Skin of body (tissue), 1 donor: ENCODE measurements at regions not wholly inside any gene's neighbourhood (a gene's known extent, or its start where the extent isn't known, plus 50 kb on each side); places are given as distances from the start of the nearest gene placed in this dataset.

Experiments used
- DNase-seq: peaks from one replicate; lab custom pipeline; 2025; lab: John Stamatoyannopoulos, UW

DNA sequence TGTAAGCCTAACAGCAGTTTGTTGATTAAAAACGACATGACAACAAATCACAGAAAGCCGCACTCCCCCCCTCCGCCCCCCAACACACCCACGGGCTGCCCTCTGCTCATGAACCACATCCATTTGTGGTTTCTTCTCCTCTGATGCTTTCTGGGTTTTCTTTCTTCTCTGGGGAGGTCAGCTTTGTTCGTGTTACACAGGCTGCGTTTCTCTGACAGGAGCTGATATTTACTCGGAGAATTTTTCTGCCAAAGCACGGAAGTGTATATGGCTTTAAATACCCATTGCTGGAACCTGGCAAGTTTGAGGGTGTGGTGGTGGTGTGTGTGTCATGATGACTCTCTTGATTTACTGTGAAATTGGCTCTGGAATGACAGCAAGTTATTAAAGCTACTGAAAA is 883.7 kb upstream of the TMEM132C start:
- DNase-seq = no peak

DNA sequence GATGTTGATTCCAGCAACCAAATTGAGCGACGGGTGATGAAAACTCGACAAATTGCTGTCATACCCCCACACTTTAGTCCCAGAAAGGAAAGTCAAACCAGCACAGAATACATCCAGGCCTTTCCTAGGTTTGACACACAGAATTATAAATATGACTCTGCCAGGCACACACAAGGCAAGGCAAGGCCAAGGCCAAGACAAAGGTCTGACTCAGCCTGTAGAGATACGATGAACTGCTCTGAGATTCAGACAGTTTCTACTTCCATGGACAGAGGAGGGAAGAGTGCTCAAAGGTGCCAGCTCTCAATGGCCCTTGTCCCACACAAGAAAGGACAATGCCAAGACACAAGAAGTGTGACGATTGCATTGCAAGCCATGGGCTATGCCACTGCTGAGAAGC is 880.2 kb upstream of the TMEM132C start:
- no peak for DNase-seq

- no peak for DNase-seq
These were observed 878.0 kb upstream of the TMEM132C start for GRCh38 chr12:127388985-127389384.

GRCh38 chr12:127389923-127390322 is 877.0 kb upstream of the TMEM132C start:
- no peak for DNase-seq

DNA sequence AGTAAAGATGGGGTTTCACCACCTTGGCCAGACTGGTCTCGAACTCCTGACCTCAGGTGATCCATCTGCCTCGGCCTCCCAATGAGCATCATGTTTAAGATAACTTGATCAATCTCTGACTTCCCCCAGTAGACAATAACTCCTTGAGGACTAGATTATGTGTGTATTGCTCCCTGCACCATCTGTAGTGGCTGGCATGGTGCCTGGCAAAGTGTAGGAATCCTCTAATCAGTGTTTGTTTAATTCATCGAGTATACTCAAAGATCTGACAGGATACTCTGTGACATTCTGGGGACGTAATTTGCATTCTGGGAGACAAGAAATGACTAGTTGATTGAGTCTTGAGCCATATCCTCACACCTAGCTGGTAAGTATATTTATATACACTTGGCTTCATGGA is 873.5 kb upstream of the TMEM132C start:
- no peak for DNase-seq

- DNase-seq = no peak
These were observed 873.1 kb upstream of the TMEM132C start for GRCh38 chr12:127393896-127394295.

DNA sequence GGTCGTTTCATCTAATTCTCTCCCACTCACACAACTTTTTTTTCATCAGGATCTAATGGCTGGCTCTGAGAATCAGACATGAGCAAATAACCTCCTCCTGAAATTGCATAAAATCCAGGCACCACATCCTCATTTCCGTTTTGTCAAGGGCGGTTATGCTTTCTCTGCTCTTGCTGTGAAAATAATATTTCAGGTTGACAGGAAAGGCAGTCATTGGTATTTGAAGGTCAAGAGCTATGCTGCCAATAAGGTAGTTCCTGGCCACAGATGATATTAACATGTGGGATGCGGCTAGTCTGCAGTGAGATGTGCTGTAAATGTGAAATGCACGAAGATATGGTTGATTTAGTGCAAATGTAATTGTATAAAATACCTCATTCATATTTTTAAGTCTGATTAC is 870.2 kb upstream of the TMEM132C start:
- no peak for DNase-seq

DNA sequence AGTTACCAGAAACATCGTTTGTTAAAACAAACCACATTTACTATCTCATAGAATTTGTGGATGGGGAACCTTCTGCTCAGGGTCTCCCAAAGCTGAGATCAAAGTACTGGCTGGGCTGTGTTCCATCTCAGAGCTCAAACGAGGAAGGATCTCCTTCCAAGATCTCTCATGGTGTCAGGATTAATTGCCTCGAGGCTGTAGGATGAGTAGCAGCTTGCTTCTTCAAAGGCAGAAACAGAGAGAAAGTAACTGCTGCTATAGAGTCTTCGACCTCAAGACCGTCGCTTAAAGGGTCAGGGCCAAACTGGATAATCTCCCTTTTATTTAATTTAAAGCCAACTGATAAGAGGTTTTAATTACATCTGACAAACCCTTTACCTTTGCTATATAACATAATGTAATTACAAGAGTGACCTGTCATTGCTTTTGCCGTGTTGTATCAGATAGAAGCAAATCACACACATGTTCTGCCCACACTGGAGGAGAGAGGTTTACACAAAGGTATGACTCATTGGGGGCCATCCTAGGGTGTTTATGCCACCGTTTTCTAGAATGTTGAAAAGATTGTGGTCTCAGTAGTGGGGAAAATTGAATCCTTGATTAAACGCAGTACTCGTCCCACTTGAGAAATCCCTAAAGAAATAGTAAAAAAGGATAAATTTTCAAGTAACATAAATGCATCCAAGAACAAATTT is 868.8 kb upstream of the TMEM132C start:
- DNase-seq = no peak

GRCh38 chr12:127399451-127399850 is 867.5 kb upstream of the TMEM132C start:
- no peak for DNase-seq

- no peak for DNase-seq
These were observed 866.7 kb upstream of the TMEM132C start for GRCh38 chr12:127400221-127400620.

- DNase-seq = no peak
These were observed 866.0 kb upstream of the TMEM132C start for GRCh38 chr12:127401005-127401404.

DNA sequence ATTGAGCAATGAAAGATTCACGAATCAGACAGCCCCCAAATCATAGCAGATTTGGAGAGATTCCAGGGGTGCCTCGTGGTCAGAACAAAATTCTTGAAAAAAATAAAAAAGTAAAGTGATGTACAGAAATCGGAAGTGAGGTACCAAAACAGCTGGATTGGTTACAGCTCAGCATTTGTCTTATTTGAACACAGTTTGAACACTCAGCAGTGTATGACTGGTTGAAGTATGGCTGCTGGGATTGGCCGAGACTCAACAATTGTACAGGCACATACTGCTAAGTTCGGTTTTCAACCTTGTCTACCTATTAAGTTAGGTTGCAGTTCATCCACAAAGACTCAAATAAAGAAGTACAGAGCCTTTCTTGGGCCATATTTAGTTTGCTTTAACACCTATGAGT is 865.4 kb upstream of the TMEM132C start:
- DNase-seq = no peak

- no peak for DNase-seq
These were observed 855.6 kb upstream of the TMEM132C start for GRCh38 chr12:127411166-127411915.

- no peak for DNase-seq
These were observed 855.0 kb upstream of the TMEM132C start for GRCh38 chr12:127411981-127412380.

- no peak for DNase-seq
These were observed 854.1 kb upstream of the TMEM132C start for GRCh38 chr12:127412866-127413265.

DNA sequence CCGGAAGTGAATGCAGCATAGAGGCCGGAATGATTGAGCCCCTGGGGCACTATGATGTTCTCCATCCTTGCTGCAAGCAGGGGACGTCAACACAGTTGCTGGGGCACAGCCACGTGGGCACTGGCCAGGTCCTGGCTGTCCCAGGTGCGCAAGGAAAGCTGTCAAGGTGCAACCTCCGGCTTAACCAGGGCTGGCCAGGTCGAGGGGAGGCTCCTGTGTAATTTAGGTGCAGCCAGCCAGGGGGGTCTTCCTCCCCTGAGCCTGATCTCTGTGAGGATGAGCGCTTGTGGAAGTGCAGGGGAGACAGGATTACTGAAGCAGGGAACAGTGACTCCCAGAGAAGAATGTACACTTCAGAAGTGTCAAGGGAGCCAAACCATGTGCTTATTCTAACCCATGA is 852.8 kb upstream of the TMEM132C start:
- DNase-seq = no peak

DNA sequence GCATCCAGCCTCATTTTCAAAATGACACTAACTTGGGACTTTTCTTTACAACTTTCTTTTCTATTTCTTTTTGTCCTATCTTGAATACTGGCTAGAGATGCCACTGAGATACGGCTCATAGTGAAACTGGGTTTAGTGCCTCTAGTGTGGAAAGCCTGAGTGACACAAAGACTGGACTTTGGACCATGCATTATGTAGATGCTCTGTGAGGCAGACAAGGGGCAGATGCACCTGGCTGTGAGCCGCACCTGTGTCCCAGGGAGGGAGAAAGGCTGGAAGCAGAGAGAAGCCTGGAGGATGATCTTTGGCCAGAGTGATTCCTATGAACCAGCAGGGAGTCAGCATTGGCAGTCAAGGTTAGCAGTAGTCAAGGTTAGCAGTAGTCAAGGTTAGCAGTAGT is 852.3 kb upstream of the TMEM132C start:
- no peak for DNase-seq

DNA sequence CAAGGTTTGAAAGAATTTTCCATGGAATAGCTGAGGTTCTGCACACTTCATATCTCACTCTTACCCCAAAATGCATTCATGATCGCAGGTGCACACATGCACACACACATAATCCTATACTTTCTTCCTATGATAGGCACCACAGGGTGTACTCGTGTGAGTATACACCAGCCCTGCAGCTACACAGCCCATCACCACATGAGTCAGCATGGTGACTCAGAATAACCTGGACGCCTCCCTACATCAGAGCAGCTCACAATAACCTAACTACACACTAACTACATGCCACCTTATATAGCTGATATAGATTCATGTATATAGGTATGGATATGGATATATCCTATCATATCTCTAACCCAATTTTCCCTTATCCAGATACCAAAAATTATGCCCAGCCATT is 850.2 kb upstream of the TMEM132C start:
- DNase-seq = no peak

DNA sequence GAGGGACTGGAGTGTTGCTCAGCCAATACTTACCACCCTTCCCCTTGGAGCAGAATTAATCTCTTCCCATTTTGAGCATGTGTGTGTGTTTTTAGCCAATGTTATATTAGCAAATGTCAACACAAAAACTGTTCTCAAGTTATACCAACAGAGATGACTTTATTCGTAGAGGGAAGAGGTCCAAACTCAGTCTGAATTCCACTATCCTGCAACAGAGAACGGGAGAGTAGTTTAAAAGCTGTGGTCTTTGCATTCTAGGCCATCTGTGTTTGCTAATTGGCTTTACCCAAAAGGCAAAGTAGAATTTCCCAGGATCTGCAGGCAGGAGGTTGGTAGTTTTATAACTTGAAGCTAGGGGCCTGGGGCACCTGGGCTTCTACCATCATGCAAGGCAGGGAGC is 847.9 kb upstream of the TMEM132C start:
- no peak for DNase-seq

DNA sequence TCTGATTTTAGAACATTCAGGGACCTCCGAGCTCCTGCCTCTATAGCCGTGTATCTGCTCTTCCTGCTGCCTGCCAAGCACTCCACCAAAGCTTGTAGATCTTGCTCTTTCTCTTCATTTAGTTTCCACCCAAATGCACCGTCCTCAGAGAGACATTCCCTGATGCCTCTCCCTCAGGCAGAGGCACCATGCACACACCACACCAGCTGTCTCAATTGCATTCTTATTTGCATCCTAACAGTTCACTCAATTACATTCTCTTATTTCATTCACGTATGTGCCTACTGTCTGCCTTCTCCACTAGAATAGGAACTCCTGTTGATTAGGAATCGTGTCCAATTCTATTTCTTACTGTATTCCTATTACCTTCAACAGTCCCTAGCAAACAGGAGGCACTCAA is 845.4 kb upstream of the TMEM132C start:
- DNase-seq = no peak

GRCh38 chr12:127422935-127423566 is 843.9 kb upstream of the TMEM132C start:
- no peak for DNase-seq

DNA sequence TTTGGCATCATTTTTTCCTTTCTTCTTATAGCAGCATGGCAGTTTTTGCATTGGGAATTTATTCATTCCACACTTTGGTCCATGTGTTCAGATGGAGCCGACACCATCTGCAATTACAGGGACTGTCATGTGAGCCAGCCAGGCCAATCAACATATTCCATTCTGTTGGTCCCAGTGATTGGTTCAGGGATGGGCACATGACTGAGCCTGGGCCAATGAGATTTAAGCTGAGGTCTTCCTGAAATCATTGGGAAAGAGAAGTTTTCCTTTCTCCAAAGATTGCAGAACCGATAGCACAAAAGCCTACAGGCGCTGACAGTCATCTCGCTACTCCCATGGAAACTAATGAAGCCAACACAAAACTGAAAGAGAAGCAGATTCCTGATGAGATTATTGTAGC is 841.5 kb upstream of the TMEM132C start:
- DNase-seq = no peak

DNA sequence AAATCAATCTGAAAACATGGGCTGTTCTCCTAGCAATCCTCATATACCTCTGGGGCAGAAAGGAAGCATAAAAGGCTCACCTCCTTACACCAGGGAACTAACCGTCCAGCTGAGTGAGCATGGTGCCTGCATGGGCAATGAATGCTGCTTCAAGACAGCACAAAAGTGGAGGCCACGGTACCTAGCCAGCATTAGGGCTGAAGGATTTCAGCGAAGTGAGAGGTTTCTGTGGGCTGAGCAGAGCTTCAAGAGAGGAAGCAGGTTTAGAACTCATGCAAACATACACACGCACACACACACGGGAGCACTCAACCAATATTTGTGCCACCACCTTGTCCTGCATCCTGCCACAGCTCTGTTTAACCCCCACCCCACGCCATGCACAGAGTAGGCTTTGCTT is 838.5 kb upstream of the TMEM132C start:
- no peak for DNase-seq
